HCT116 (cell line): ENCODE measurements at regions not wholly inside any gene's neighbourhood (a gene's known extent, or its start where the extent isn't known, plus 50 kb on each side); places are given as distances from the start of the nearest gene placed in this dataset.

ENCODE experiments used
- ATAC-seq: fragments of 200-7000 bp; cut with Tn5 transposase; 2 replicates; pipeline ENCODE4 v1.9.1; 2020; ENCODE audit warnings: mild to moderate bottlenecking, moderate library complexity
- BruUV-seq: library from RNA; stranded (reverse); fragments of 400-500 nt; replicated peaks from 2 replicates; lab custom pipeline; 2021; lab: Mats Ljungman, UMichigan
- CTCF ChIA-PET: fragments of 300-600 bp; sonication (Branson Sonifier 250); formaldehyde crosslinking; loops from one replicate; lab custom pipeline; 2021; ENCODE audit warnings: antibody characterized with exemption; lab: Charles Lee
- POLR2A ChIA-PET: fragments of 300-600, 350-600 bp; sonication (Branson Sonifier 250); formaldehyde crosslinking; loops from one replicate; lab custom pipeline; 2021; ENCODE audit warnings: antibody characterized with exemption; lab: Charles Lee
- RAD21 ChIA-PET, 2 experiments: fragments of 300-600 bp; sonication (Branson Sonifier 250); formaldehyde crosslinking; loops; one replicate each; lab custom pipeline; 2023; ENCODE audit warnings: low total read pairs in 2 of 2; ENCODE audit not compliant: uncharacterized antibody in 2 of 2, unreplicated experiment in 2 of 2, low non-redundant PET in 1 of 2; lab: Charles Lee
- DNase-seq: peaks from one replicate; pipeline ENCODE4 v3.0.0-alpha.2; 2010; ENCODE audit warnings: low read depth, low spot score
- H2AFZ ChIP-seq: fragments of 200-600 bp; shearing (Covaris generic), sonication (generic); 2 replicates; pipeline ENCODE4 v1.6.1; 2017; ENCODE audit warnings: low read depth, mixed run types, mixed read lengths, antibody characterized with exemption, low read length; ENCODE audit not compliant: poor library complexity, severe bottlenecking
- H3K27ac ChIP-seq: 2 replicates; pipeline ENCODE4 v1.5.1; 2012; ENCODE audit warnings: low read depth, low read length
- H3K27me3 ChIP-seq: fragments of 200-600 bp; sonication (generic); 2 replicates; pipeline ENCODE4 v1.6.1; 2016; ENCODE audit warnings: mixed run types, low read length, mixed read lengths; ENCODE audit not compliant: insufficient read depth
- H3K36me3 ChIP-seq, 2 experiments: fragments of 200-500 bp in 1 of 2; fragments of 200-600 bp in 1 of 2; sonication (Bioruptor generic) in 1 of 2; sonication (generic) in 1 of 2; 2 replicates each; pipeline versions ENCODE4 v1.5.1 to v1.6.1; 2014 to 2016; ENCODE audit warnings: low read length in 2 of 2, inconsistent platforms in 1 of 2, mixed read lengths in 1 of 2, mixed run types in 1 of 2; ENCODE audit not compliant: insufficient read depth in 2 of 2, control insufficient read depth in 1 of 2
- H3K4me1 ChIP-seq, 2 experiments: fragments of 200-600 bp in 1 of 2; sonication (generic) in 1 of 2; 2 replicates each; pipeline versions ENCODE4 v1.5.1 to v1.6.1; 2012 to 2017; ENCODE audit warnings: low read length in 2 of 2, inconsistent platforms in 1 of 2, mild to moderate bottlenecking in 1 of 2, mixed read lengths in 1 of 2, mixed run types in 1 of 2, moderate library complexity in 1 of 2; ENCODE audit not compliant: insufficient read depth in 2 of 2, control insufficient read depth in 1 of 2
- H3K4me2 ChIP-seq: fragments of 200-600 bp; sonication (generic); 2 replicates; pipeline ENCODE4 v1.6.1; 2017; ENCODE audit warnings: mixed run types, low read length, mixed read lengths
- H3K4me3 ChIP-seq, 2 experiments: fragments of 200-600 bp in 1 of 2; sonication (generic) in 1 of 2; replicated peaks in 1 of 2; 2 replicates each; pipeline ENCODE4 v1.5.1; 2011 to 2016; ENCODE audit warnings: low read length in 2 of 2, control low read depth in 1 of 2, low read depth in 1 of 2, mild to moderate bottlenecking in 1 of 2, mixed read lengths in 1 of 2, mixed run types in 1 of 2
- H3K79me2 ChIP-seq: fragments of 200-600 bp; sonication (generic); 2 replicates; pipeline ENCODE4 v1.6.1; 2017; ENCODE audit warnings: mild to moderate bottlenecking, mixed run types, low read length, moderate library complexity, mixed read lengths; ENCODE audit not compliant: insufficient read depth
- H3K9ac ChIP-seq: fragments of 200-600 bp; sonication (generic); 2 replicates; pipeline ENCODE4 v1.6.1; 2016; ENCODE audit warnings: low read length, mixed read lengths
- H3K9me2 ChIP-seq: fragments of 200-600 bp; sonication (generic), shearing (Covaris generic); 2 replicates; pipeline ENCODE4 v1.6.1; 2017; ENCODE audit warnings: mixed run types, mild to moderate bottlenecking, moderate library complexity; ENCODE audit not compliant: insufficient read depth
- H3K9me3 ChIP-seq, 2 experiments: fragments of 200-500 bp in 1 of 2; fragments of 200-600 bp in 1 of 2; sonication (Bioruptor generic) in 1 of 2; sonication (generic) in 1 of 2; 2 replicates each; pipeline ENCODE4 v1.6.1; 2014 to 2017; ENCODE audit warnings: low read length in 2 of 2, mixed read lengths in 2 of 2, inconsistent platforms in 1 of 2, low read depth in 1 of 2, mild to moderate bottlenecking in 1 of 2, mixed run types in 1 of 2, moderate library complexity in 1 of 2; ENCODE audit not compliant: control insufficient read depth in 1 of 2, insufficient read depth in 1 of 2
- H4K20me1 ChIP-seq: fragments of 200-600 bp; sonication (generic), shearing (Covaris generic); 2 replicates; pipeline ENCODE4 v1.6.1; 2017; ENCODE audit warnings: mixed run types, mild to moderate bottlenecking, moderate library complexity; ENCODE audit not compliant: insufficient read depth
- ATF3 ChIP-seq: IDR thresholded peaks from 2 replicates; pipeline ENCODE4 v1.6.1; 2012
- CEBPB ChIP-seq: IDR thresholded peaks from 2 replicates; pipeline ENCODE4 v1.6.1; 2012; ENCODE audit warnings: low read depth
- JUND ChIP-seq: IDR thresholded peaks from 2 replicates; pipeline ENCODE4 v1.6.1; 2012
- REST ChIP-seq: IDR thresholded peaks from 2 replicates; pipeline ENCODE4 v1.6.1; 2012; ENCODE audit warnings: low read depth
- SIN3A ChIP-seq: IDR thresholded peaks from 2 replicates; pipeline ENCODE4 v1.6.1; 2012; ENCODE audit warnings: low read depth
- SP1 ChIP-seq: IDR thresholded peaks from 2 replicates; pipeline ENCODE4 v1.6.1; 2012; ENCODE audit warnings: low read depth
- SRF ChIP-seq: IDR thresholded peaks from 2 replicates; pipeline ENCODE4 v1.6.1; 2012; ENCODE audit warnings: low read depth
- YY1 ChIP-seq: IDR thresholded peaks from 2 replicates; pipeline ENCODE4 v1.6.1; 2011; ENCODE audit warnings: low read length, low read depth, moderate library complexity, mild to moderate bottlenecking; ENCODE audit not compliant: insufficient replicate concordance; ENCODE audit errors: extremely low read depth
- intact Hi-C: fragments of 100-400 bp; cut with micrococcal nuclease; formaldehyde crosslinking; loops from 2 replicates; pipeline ENCODE4 v1.10.0; 2022

- Histone ChIP-seq H3K79me2 (no peaks in the 10 kb centered on the region), H3K36me3 (no peaks in the 10 kb centered on the region), H3K27me3 (no peaks in the 10 kb centered on the region), H3K9me3 (no peaks in the 10 kb centered on the region), H3K4me2 (no peak overlapping the region), H3K27ac (no peak overlapping the region), H2AFZ (no peak overlapping the region), H4K20me1 (no peaks in the 10 kb centered on the region), H3K9ac (no peak overlapping the region), H3K4me3 (no peak overlapping the region), H3K4me1 (peaks cover 0 to 4% of the 10 kb centered on the region in 2 experiments; a peak in 1 of 4 replicates), H3K9me2 (no peaks in the 10 kb centered on the region)
- ATAC-seq: no peak
- intact Hi-C loops: no loop called here
- POLR2A ChIA-PET: no interaction called here
- RAD21 ChIA-PET: no interaction called here
- TF ChIP-seq JUND: no peak
- no peak for TF ChIP-seq ATF3
- TF ChIP-seq YY1: no peak
- TF ChIP-seq SIN3A: no peak
- TF ChIP-seq CEBPB: no peak
- no peak for TF ChIP-seq REST
- no peak for TF ChIP-seq SRF
- TF ChIP-seq SP1: no peak
- BruUV-seq: no TSS peak
- CTCF ChIA-PET: no interaction called here
- no peak for DNase-seq
Observed at GRCh38 chr13:33756929-33757328, 61.0 kb upstream of the RFC3 start.
